ENCODE measurements at regions not wholly inside any gene's neighbourhood (a gene's known extent, or its start where the extent isn't known, plus 50 kb on each side); places are given as distances from the start of the nearest gene placed in this dataset.
"Not testable (repeated sequence)": the region's sequence is repeated elsewhere in the genome, so short reads cannot be mapped to it uniquely, and the experiment has no call there.

DNA sequence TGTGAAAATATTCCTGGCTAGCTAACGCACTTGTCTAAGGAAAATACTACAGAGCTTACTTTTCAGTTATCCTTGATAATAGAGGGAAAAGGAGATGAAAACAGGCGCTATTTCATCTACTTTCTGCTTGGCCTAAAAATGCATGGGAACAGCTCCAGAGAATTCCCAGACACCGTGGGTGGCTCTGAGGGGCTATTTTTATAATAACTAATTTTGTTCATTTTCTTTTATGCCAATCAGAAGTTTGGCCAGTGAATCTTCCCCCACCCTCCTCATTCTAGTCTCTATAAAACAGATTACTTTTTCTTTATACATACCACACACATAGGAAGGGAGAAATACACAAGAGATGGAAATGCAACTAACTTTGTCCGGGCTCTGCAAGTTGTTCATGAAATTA, 322.9 kb downstream of the SETD4 start:
- no peak for DNase-seq

DNA sequence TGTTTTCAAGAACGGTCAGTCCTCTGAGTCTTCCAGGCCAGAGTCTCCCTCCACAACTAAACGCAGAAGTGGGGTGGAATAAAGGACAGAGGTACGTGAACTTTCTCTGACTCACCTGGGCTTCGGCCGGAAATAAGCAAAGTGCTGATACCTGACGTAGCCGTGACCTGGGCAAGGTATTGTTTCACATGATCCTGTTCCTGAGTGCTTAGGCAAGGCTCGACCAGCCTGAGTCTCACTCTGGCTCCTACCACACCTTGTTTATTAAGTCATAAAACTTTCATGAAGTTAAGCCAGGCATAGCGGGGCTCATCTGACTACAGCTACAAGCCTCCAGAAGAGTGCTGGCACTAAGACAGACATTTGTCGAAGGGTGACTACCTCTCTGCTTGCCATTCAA, 327.5 kb downstream of the SETD4 start:
- DNase-seq, result no peak

DNA sequence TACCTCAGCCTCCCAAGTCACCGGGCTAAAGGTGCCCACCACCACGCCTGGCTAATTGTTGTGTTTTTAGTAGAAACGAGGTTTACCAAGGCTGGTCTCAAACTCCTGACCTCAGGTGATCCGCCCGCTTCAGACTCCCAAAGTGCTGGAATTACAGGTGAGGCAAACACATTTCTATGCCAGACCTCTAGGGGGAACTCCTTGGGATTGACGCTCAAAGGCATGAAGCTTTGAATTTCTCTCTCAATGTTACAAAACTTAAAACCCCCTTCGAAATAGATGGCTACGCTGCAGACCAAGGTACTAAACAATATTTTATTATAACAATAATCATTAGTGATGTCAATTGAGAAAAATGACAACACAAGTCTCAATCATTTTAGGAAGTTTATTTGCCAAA, 330.0 kb downstream of the SETD4 start:
- no peak for DNase-seq

DNA sequence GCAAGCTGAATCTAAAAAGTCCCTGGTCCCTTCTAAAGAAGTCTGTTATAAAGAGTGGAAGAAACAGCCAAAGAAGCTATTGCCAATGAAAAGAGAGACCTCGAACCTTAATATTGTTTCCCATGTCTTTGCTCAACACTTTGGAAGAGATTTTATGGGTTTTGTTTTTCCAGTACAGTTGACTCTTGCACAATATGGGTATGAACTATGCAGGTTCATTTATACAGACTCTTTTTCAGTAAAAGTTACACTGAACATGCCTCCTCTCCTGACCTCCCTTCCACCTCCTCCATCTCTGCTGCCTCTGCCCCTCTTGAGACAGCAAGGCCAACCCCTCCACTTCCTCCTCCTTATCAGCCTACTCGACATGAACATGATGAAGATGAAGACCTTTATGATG, 332.5 kb downstream of the SETD4 start:
- DNase-seq, result no peak

DNA sequence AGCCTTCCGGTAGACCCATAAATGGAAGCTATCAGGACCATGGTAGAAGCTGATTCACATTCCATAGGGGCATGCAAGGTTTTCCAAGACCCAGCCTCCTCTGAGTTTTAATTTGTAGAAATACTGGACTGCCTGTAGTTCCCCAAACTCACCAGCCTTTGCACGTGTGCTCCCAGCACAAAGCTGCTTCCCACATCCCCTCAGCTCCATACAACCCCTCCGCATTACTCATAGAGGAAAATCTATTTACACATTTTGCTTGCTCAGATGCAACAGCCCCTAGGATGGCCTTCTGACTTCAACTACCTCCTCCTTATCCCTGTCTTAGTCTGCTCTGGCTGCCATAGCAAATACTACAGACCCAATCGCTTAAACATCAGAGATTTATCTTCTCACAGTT, 336.2 kb downstream of the SETD4 start:
- no peak for DNase-seq

DNA sequence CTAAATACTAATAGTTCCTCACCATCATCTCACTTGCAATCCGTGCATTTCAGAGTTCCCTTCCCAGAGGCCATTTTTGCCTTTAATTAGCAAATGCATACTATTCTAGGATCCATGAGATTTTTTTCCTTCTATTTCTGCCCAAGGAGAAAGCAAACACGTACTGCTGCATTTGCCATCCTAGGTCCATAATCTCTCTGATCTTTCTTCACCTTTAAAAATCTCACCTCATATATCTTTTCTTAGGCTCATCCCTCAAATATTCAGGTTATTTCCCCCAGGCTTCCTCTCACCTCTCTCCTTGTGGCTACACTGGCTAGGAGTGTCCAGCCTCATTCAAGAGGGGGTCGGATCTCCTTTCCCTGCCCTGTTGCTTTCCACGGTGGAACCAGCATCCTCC, 338.6 kb downstream of the SETD4 start:
- no peak for DNase-seq

DNA sequence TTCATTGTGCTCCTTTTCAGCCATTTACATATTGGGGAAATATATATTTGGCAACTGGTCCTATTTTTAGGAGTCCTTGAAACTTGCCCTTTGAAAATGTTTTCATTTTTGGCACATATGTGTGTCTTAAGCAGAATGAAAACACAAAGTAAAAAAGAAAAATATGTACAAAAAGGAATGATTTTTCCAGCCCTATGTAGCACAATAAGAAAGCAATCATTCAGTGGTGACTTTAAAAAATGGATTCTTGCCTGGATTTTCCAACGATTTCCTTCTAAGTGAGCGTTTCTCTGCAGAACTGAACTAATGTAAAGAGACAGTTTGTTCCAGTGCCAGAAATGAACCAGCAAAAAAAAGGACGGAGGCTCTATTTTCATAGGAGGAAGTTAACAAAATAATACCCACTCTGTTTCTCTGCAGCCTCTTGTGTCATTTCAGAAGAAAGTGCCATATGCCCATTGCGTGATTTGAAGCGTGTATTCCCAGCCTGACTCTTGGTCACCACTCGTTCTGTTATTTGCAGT, 340.1 kb downstream of the SETD4 start:
- no peak for DNase-seq

DNA sequence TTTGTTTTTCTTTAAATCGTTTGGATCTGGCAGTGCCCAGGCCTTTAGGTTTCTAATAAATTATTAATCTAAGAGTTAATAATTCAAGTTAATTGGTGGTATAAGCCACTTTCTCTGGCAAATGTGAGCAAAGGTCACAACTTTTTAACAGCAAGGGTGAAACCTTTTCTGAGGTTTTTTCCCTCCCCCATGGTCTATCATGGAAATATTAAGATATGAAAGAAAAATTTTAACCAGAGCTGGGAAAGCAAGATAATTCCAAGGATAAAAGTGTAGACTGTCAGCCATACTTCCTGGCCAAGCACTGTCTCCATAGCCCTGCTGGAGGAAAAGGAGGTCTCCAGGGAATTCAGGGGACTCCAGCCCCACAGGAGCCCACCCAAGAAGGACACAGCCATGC, 341.2 kb downstream of the SETD4 start:
- no peak for DNase-seq

DNA sequence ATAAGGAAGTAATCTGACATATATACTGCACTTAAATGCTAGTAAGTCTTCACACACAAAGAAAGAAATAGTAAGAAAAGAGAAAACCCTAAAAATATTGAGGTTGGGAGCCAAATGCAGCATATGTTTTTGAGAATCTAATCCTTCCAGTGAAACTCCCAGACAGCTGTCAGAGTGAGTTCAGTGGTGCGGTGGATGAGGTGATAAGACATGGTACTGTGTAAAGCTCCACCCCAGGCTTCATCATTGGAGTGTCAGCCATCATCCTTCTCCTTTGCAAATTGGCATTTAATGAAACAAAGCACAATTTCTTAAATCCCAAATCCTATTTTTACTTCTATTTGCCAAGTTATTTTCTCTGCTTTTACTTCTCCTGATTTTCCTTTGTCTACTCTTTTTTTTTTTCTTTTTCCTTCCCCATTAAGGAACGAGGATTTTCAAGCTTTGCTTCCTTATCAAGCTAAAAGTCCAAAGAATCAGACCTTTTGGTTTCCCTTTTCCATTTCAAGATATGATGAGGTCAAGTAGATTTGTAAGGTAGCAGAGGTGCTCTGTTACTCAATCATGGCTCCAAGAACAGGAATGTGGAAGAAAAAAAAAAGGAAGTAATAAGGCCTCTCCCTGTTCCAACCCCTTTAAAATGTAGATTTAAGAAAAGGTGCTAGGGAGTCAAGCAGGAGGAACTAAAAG, 343.3 kb downstream of the SETD4 start:
- DNase-seq, result no peak

DNA sequence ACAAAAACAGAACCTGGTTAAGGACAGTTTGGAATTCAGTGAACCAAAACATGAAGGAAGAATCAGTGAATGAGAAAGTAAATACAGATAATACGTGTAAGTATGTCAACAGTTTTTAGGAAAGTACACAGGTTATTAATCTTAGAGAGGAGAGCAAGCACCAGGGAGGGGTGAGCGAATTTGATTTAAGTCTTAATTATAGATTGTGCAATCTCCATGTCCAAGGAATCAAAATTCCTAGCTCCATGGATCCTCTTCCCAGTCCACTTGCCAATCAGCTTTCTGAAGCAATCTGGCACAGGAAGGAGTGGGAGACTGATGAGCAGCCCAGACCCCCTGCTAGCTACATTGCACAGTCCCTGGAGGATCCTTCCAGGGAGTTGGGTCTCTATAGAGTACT, 346.4 kb downstream of the SETD4 start:
- no peak for DNase-seq

DNA sequence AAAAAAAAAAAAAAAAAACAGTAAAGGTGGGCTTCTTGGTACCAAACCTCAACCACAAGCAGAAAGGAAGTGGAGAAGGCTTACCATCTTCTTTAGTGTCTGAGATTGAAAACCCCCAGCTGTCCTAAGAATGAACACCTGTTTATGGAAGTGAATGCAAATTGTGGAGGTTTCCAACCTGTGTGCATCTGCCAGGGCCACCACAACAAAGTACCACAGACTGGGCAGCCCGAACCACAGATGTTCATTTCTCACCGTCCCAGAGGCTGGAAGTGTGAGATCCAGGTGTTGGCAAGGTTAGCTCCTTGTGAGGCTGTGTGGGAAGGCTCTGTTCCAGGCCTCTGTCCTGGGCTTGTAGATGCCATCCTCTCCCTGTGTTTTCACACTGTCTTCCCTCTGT, 348.7 kb downstream of the SETD4 start:
- DNase-seq, result no peak

DNA sequence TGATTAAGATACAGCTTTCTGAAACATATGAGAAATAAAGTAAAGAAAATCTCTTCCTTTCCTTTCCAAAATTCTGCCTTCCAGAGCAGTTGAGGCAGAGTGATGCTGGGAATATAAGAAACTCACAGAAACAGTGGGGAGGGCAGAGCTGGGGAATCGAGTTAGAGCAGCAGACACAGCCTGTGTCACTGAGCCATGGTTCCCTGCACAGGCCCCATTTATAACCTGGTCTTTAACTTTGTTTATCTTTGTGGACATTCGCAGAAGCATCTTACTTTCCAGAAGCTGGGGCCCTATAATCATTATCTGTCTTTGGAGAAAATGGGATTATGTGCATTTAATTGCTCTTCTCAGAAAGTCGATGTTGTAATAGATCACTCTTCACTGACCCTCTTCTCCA, 349.1 kb downstream of the SETD4 start:
- no peak for DNase-seq

DNA sequence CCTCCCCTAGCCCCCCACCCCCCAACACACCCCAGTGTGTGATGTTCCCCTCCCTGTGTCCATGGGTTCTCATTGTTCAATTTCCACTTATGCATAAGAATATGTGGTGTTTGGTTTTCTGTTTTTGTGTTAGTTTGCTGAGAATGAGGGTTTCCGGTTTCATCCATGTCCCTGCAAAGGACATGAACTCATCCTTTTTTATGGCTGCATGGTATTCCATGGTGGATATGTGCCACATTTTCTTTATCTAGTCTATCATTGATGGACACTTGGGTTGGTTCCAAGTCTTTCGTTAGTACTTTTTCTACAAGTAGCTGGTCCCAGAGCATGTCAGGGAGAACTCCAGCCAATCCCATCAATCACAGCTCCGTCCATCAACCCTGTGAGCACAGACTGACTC, 350.3 kb downstream of the SETD4 start:
- not testable (repeated sequence) for DNase-seq

DNA sequence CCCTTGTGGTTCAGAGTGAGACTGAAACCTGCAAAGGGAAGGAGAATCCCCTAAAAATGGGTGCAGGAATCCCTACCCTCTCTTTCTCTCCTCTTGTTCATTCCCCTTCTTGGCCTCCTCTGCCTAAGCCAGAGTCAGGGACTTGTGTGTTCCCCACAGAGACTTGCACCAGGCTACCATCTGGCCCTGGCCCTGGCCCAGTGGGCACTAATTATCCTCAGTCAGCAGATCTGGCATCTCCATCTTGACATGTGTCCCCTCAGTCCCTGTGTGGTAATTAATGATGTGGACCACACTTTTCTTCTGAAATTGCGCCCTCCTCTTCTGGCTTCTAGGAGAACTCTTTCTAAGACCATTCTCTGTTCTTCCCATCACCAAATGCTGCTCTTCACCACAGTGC, 354.4 kb downstream of the SETD4 start:
- no peak for DNase-seq

DNA sequence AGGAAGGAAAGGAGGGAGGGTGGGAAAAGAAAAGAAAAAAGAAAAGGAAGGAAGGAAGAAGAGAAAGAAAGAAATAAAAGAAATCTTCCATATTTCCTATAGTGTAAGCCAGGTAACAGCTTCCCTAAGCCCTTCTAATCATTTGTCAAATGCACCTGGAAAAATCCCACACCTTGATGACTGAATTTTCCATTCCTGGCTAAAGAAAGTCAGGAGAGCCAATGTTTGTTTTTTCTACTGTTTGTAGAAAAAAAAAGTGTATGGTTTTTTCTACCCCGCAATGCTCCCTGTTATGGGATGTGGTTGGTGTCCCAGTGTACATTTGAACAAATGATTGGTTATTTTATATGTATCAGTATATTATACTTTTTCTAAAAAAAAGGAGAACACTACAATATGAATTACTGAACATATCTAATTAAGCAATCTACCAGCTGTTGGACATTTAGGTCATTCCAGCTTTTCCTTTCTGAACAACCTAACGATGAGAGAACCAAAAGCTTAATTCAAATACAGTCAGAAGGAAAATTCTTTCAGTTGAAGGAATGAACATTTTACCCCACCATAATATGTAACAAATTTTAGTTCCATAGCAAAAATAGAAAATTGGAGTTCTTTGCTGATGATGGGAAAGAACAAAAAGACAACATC, 355.0 kb downstream of the SETD4 start:
- DNase-seq, result no peak

DNA sequence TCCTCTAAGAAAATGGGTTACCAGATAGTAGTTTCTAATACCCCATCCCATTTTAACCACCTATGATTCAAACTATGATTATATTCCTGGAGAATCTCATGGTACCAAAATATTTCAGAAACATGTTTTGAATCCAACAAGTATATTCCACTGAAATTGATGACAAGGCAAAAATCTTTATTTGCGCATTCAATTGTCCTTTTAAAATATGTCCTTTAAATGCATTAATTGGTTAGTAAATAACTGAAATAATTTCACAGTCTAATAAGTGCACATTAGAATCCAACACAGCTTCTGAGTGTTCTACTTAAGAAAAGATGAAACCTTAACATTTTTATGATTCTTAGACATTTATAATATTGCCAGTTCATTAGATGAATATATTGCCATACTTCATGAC, 356.6 kb downstream of the SETD4 start:
- no peak for DNase-seq

DNA sequence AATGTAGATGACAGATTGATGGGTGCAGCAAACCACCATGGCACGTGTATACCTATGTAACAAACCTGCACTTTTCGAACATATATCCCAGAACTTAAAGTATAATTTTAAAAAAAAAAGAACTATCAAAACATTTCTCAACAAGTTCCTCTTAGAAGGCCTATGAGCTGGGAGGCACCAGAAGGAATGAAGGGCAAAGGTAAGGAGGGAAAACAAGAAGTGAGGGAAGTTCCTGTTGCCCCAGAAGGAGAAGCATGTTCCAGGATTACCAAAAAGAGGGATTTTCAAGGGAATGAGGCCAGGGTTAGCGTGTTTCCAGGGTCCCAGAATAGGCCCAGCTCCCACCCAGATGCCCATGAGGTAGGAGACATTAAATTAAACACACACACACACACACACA, 361.0 kb downstream of the SETD4 start:
- DNase-seq, result no peak

DNA sequence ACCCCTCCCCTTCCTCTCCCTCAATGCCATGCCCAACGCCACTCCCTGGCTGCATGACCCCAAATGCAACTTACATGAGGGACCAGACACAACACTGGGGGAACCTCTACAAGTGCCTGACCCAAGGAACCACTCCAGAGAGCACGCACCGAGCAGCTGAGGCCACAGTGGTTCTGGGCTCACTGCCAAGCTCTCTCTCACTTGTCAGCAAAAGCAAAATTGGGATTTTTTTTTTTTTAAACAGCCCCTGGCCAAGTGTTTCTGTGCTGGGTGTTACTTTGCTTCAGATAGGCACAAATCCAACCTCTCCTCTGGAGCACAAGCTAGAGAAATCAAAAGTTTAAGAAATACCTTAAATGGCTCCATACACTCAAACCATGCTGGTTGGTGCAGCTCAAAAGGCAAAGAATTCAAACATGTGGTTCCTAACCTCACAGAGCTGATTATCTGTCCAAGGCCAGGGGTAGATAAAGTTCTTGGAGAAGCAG, 363.0 kb downstream of the SETD4 start:
- DNase-seq, result no peak

DNA sequence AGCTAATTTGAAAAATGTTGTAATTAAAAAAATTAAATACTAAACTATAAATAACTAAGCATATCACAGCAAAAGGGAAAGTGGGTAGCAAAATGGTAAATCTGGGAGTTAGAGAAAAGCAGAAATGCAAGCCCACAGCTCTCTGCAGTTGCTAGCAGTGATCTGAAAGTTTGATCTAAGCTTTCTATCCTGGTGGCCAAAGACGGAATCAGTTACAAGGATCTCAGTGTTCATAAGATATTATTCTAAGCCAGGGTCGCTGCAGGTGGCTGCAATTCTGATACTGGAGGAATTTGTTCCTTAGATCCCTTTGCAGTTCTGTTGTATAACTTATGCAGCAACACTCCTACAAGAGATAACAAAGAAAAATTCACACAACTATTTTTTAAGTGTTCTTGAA, 363.7 kb downstream of the SETD4 start:
- DNase-seq, result no peak

DNA sequence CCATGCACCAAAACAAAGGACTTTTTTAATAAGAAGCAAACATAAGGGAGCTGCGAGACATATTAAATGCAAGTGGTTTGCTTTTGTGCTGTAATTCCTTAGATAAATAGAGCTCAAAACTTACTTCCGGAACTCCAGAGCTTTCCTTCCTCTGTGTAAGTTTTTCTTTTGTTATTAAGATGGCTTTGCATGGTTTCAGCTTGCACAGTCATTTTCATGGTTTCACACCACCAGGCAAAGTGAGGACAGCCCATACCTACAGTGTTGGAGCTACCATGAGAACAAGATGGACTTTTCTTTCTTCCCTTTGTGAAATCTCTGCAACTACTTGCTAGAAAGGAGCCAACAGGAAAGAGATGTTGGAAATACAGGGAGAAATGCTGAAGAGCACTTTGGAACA, 368.0 kb downstream of the SETD4 start:
- no peak for DNase-seq

DNA sequence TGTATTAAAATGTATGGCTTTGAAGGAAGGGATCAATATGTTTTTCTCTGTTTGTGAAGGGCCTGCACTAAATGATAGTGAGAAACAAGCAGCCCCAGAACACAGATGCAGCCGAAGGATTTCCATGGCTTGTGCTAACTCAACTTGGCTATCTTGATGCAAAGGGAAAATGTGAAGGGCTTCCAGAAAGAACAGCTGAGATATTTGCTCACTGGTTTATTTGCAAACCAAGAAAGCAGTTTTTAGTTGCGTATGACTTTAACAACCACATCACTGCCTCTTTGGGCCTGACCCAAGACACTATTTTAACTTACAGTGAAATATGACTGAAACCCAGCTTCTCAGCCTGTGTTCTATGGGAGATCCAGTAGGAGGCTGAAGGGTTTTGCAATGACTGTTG, 369.9 kb downstream of the SETD4 start:
- DNase-seq, result no peak

DNA sequence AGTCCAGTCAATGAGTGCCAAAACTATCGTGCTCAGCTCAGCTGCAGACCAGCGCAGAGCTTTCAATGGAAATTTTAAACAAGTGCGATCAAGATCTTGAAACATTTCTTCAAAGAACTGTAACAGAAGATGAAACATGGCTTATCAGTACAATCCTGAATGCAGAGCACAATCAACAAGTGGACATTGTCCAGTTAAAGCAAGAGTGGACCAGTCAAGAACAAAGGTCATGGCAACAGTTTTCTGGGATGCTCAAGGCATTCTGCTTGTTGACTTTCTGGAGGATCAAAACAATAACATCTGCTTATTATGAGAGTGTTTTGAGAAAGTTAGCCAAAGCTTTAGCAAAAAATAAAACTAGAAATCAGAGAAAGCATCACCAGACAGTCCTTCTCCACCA, 374.2 kb downstream of the SETD4 start:
- no peak for DNase-seq

DNA sequence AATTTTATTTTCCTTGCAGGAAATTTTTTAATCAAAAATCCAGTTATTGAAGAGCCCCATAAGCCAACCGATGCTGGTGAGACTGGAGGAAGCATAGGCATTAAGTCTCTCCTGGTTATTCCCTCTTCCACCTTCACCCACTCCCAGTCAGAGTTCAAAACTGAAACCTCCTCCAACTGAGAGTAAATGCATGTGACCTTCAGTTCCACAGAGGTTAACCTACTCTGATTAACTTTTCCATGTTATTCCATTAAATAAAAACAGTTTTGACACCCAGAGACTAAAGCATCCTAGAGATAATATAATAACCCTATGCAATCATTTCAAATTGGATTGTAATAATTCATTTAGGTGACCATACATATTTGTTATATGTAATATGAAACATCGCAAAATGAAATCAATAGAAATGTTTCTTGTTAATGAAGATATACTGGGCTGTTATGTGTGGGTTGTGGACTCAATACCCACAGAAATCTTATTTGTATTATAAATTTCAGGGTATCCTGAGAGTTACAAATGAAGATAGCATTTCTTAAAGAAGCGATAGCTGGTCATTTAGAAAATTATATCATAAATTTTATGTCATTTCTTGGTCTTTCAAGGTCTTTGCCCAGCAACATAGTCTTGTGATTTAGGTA, 376.5 kb downstream of the SETD4 start:
- no peak for DNase-seq

DNA sequence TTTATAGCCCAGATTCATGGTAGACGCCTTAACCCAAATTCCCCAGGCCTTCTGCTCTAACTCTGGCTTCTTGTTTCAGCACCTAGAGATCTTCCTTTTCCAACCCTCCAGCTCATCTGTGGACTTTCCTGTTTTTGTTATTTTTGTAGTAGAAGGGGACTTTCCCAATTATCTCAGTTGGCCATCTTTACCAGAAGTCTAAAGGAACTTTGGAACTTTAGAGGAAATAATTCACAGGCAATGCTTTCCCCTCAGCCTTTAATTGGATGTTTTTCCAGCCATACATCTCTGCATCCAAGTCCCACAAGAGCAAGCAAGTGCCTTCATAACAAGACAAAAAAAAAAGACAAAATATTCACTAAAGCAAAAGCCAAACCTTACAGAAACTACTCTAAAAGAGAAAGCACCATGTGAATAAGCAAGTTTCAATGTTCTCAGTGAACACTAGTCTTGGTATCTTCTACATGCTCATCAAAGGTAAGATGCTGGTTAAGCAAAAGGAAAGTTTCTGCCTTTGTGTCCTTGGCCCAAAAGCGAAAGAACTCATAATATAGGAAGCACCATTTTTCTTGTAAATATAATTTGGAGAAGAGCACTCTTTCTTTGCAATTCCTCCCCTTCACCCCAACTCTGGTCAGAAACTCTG, 377.3 kb downstream of the SETD4 start:
- DNase-seq, result no peak
